ENCODE measurements at regions not wholly inside any gene's neighbourhood (a gene's known extent, or its start where the extent isn't known, plus 50 kb on each side); places are given as distances from the start of the nearest gene placed in this dataset.

DNA sequence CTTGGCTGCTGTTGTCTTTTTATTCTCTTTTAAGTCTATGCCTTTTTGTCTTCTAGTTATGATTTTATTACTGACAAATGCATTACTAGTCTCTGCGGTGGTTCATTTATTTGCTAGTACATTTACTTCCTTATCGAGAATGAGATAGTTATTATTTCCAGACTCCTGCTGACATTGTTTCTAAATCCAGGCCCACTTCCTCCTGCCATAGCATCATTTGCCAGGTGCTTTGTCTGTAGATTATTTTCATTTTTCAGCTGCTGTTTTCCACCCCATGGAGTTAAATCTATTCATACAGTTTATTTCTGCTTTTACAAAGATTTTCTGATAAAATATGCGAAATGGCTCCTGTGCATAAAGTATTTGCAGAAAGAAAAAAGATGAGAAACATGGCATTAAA is 459.7 kb downstream of the MMUT start:
- Histone ChIP-seq H3K27ac (no peak overlapping the region), H3F3A (ENCODE audit: insufficient read depth, low read depth) (no peaks in the 10 kb centered on the region), H3K4me2 (no peak overlapping the region), H3K9me3 (ENCODE audit: insufficient read depth, low read depth) (no peaks in the 10 kb centered on the region), H3K4me1 (replicated peaks; ENCODE audit: insufficient read depth) (no peaks in the 10 kb centered on the region), H3K9me2 (ENCODE audit: insufficient read depth) (no peaks in the 10 kb centered on the region; the same call in 1 of the 2 replicates), H3K27me3 (ENCODE audit: insufficient read depth, low read depth) (no peaks in the 10 kb centered on the region), H3K4me3 (no peak overlapping the region), H2AFZ (no peak overlapping the region), H3K79me2 (ENCODE audit: low read depth) (no peaks in the 10 kb centered on the region), H4K20me1 (ENCODE audit: insufficient read depth) (no peaks in the 10 kb centered on the region), H3K36me3 (ENCODE audit: low read depth) (no peaks in the 10 kb centered on the region)
- intact Hi-C loops (cut with micrococcal nuclease; ENCODE audit: unreplicated experiment) = no loop called here
- CTCF ChIA-PET = no interaction called here
- TF ChIP-seq, protein P1, sequence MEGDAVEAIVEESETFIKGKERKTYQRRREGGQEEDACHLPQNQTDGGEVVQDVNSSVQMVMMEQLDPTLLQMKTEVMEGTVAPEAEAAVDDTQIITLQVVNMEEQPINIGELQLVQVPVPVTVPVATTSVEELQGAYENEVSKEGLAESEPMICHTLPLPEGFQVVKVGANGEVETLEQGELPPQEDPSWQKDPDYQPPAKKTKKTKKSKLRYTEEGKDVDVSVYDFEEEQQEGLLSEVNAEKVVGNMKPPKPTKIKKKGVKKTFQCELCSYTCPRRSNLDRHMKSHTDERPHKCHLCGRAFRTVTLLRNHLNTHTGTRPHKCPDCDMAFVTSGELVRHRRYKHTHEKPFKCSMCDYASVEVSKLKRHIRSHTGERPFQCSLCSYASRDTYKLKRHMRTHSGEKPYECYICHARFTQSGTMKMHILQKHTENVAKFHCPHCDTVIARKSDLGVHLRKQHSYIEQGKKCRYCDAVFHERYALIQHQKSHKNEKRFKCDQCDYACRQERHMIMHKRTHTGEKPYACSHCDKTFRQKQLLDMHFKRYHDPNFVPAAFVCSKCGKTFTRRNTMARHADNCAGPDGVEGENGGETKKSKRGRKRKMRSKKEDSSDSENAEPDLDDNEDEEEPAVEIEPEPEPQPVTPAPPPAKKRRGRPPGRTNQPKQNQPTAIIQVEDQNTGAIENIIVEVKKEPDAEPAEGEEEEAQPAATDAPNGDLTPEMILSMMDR (conservative IDR thresholded peaks at IDR 0.05) = no peak
- TF ChIP-seq EZH2 (IDR thresholded peaks at IDR 0.05; ENCODE audit: low read depth) = no peak
- DNase-seq = no peak
- no TSS peak for BruUV-seq (replicated peaks)
- POLR2A ChIA-PET (ENCODE audit: unreplicated experiment) = no interaction called here

DNA sequence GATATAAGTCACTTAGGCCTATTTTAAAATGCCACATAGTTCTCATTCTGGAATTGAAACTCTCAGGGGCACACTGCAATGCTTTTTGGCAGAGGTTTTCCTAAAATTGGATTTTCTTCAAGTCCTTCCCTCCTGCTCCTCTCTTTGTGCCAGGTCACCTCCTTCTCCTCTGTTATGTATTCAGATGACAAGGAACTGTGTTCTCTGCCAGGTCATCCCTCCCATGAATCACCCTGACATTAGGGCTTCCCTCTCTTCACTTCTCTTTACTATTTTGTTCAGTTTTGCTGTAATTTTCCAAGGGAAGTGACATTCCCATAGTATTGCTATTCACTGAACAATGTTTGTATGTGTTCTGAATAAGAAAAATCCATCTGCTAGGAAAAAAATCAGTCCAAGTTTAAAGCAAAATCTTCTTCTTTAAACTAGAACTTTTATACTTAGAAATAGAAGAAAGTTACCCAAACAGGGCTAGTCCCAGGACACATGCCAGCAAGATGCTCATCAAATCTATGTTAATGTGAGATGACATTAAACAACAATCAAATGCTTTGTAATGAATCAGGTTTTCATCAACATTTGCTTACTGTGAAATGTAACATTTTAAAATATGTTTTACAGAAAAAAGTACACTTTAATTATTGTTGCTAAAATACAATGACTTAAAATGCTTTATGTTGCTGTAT is 461.1 kb downstream of the MMUT start:
- ChIA-PET POLR2A (ENCODE audit: unreplicated experiment) (no interaction called here), CTCF (no interaction called here)
- H3K9me3 ChIP-seq (ENCODE audit: insufficient read depth, low read depth) = no peaks in the 10 kb centered on the region
- H3K4me2 ChIP-seq = no peak overlapping the region
- DNase-seq = no peak
- no peaks in the 10 kb centered on the region for H4K20me1 ChIP-seq (ENCODE audit: insufficient read depth)
- no peaks in the 10 kb centered on the region for H3F3A ChIP-seq (ENCODE audit: insufficient read depth, low read depth)
- no peak overlapping the region for H2AFZ ChIP-seq
- H3K36me3 ChIP-seq (ENCODE audit: low read depth) = no peaks in the 10 kb centered on the region
- TF ChIP-seq, protein P1 (conservative IDR thresholded peaks at IDR 0.05) = no peak
- TF ChIP-seq EZH2 (IDR thresholded peaks at IDR 0.05; ENCODE audit: low read depth) = no peak
- intact Hi-C loops (cut with micrococcal nuclease; ENCODE audit: unreplicated experiment) = no loop called here
- no peaks in the 10 kb centered on the region for H3K79me2 ChIP-seq (ENCODE audit: low read depth)
- H3K27ac ChIP-seq = no peak overlapping the region
- no peaks in the 10 kb centered on the region for H3K27me3 ChIP-seq (ENCODE audit: insufficient read depth, low read depth)
- no peaks in the 10 kb centered on the region for H3K4me1 ChIP-seq (replicated peaks; ENCODE audit: insufficient read depth)
- H3K4me3 ChIP-seq = no peak overlapping the region
- no TSS peak for BruUV-seq (replicated peaks)
- H3K9me2 ChIP-seq (ENCODE audit: insufficient read depth) = no peaks in the 10 kb centered on the region; the same call in 1 of the 2 replicates

DNA sequence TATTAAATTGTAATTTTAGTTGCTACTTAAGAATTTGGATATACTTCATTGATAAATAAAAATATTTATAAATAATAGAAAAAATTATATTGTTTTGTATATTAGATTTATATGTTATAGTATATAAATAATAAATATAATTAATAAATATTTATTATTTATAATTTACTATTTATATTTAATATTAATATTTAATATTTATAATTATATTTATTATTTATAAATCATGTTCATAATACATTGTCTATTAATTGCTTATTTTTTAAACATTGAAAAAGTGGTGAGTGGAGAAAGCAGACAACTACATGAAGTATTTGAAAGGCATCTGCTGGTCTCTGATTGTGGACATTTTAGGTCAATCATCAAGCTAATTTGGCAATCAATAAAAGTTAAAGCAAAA is 464.5 kb downstream of the MMUT start:
- BruUV-seq (replicated peaks) = no TSS peak
- intact Hi-C loops (cut with micrococcal nuclease; ENCODE audit: unreplicated experiment) = no loop called here
- no peaks in the 10 kb centered on the region for H4K20me1 ChIP-seq (ENCODE audit: insufficient read depth)
- no peaks in the 10 kb centered on the region for H3K4me1 ChIP-seq (replicated peaks; ENCODE audit: insufficient read depth)
- H3K27ac ChIP-seq = no peak overlapping the region
- CTCF ChIA-PET = no interaction called here
- H3K4me2 ChIP-seq = no peak overlapping the region
- POLR2A ChIA-PET (ENCODE audit: unreplicated experiment) = no interaction called here
- no peaks in the 10 kb centered on the region for H3K27me3 ChIP-seq (ENCODE audit: insufficient read depth, low read depth)
- H3F3A ChIP-seq (ENCODE audit: insufficient read depth, low read depth) = no peaks in the 10 kb centered on the region
- no peak overlapping the region for H3K4me3 ChIP-seq
- H3K9me2 ChIP-seq (ENCODE audit: insufficient read depth) = no peaks in the 10 kb centered on the region; the same call in 1 of the 2 replicates
- no peaks in the 10 kb centered on the region for H3K79me2 ChIP-seq (ENCODE audit: low read depth)
- DNase-seq = no peak
- H3K36me3 ChIP-seq (ENCODE audit: low read depth) = no peaks in the 10 kb centered on the region
- TF ChIP-seq, protein P1 (conservative IDR thresholded peaks at IDR 0.05) = no peak
- no peak for TF ChIP-seq EZH2 (IDR thresholded peaks at IDR 0.05; ENCODE audit: low read depth)
- no peak overlapping the region for H2AFZ ChIP-seq
- H3K9me3 ChIP-seq (ENCODE audit: insufficient read depth, low read depth) = no peaks in the 10 kb centered on the region

Data from PC-9 (cell line).